SU-DHL-6 (cell line): ENCODE measurements at regions not wholly inside any gene's neighbourhood (a gene's known extent, or its start where the extent isn't known, plus 50 kb on each side); places are given as distances from the start of the nearest gene placed in this dataset.

ENCODE experiments used
- H2AFZ ChIP-seq: fragments of 200-600 bp; sonication (generic); 2 replicates; pipeline ENCODE4 v1.6.1; 2014; ENCODE audit warnings: low read depth, mild to moderate bottlenecking, moderate library complexity, mixed read lengths, antibody characterized with exemption, low read length; ENCODE audit not compliant: severe bottlenecking
- H3F3A ChIP-seq: fragments of 200-600 bp; shearing (Covaris generic); 2 replicates; pipeline ENCODE4 v1.6.0; 2016; ENCODE audit warnings: antibody characterized with exemption, mild to moderate bottlenecking; ENCODE audit not compliant: insufficient read depth
- H3K27ac ChIP-seq: fragments of 200-600 bp; sonication (generic); 2 replicates; pipeline ENCODE4 v1.5.1; 2016; ENCODE audit warnings: low read depth, mild to moderate bottlenecking, low read length, moderate library complexity, mixed read lengths
- H3K27me3 ChIP-seq: fragments of 200-600 bp; sonication (generic), shearing (Covaris generic); 2 replicates; pipeline ENCODE4 v1.6.0; 2014; ENCODE audit warnings: mild to moderate bottlenecking, low read length
- H3K36me3 ChIP-seq: fragments of 200-600 bp; sonication (generic); 2 replicates; pipeline ENCODE4 v1.6.1; 2014; ENCODE audit warnings: mild to moderate bottlenecking, low read length, mixed read lengths
- H3K4me2 ChIP-seq: fragments of 300-600, 200-600 bp; shearing (Covaris generic), sonication (generic); 2 replicates; pipeline ENCODE4 v1.6.0; 2014; ENCODE audit warnings: low read length, low read depth, mild to moderate bottlenecking; ENCODE audit not compliant: poor library complexity, severe bottlenecking
- H3K4me3 ChIP-seq: fragments of 200-600 bp; sonication (generic); 2 replicates; pipeline ENCODE4 v1.5.1; 2014; ENCODE audit warnings: antibody characterized with exemption, low read length, mild to moderate bottlenecking, mixed read lengths; ENCODE audit not compliant: insufficient read depth, poor library complexity, severe bottlenecking
- H3K79me2 ChIP-seq: fragments of 200-600 bp; sonication (generic); 2 replicates; pipeline ENCODE4 v1.6.1; 2014; ENCODE audit warnings: mild to moderate bottlenecking, low read length, moderate library complexity; ENCODE audit not compliant: insufficient read depth
- H3K9ac ChIP-seq: fragments of 200-600 bp; sonication (generic); 2 replicates; pipeline ENCODE4 v1.7.0; 2014; ENCODE audit warnings: mild to moderate bottlenecking, low read length
- H3K9me2 ChIP-seq: fragments of 200-600 bp; sonication (generic); replicated peaks from 2 replicates; pipeline ENCODE4 v1.6.1; 2014; ENCODE audit warnings: low read length; ENCODE audit not compliant: insufficient read depth
- H3K9me3 ChIP-seq: fragments of 200-600 bp; sonication (generic); 2 replicates; pipeline ENCODE4 v1.6.1; 2014; ENCODE audit warnings: low read length, mixed read lengths; ENCODE audit not compliant: insufficient read depth
- H4K20me1 ChIP-seq: fragments of 200-600 bp; sonication (generic); 2 replicates; pipeline ENCODE4 v1.6.1; 2014; ENCODE audit warnings: low read depth, mild to moderate bottlenecking, antibody characterized with exemption, low read length, moderate library complexity, mixed read lengths
- CTCF ChIP-seq: fragments of 200-600 bp; sonication (generic); IDR thresholded peaks from one replicate; pipeline ENCODE4 v1.5.1; 2017; ENCODE audit warnings: antibody characterized with exemption, mild to moderate bottlenecking, low read length, moderate library complexity; ENCODE audit not compliant: insufficient read depth, poor library complexity, severe bottlenecking
- EZH2phosphoT487 ChIP-seq: fragments of 200-600 bp; sonication (generic), shearing (Covaris generic); conservative IDR thresholded peaks from 2 replicates; pipeline ENCODE4 v1.6.1; 2018; ENCODE audit warnings: mild to moderate bottlenecking, antibody characterized with exemption, low read length, moderate library complexity, mixed read lengths

DNA sequence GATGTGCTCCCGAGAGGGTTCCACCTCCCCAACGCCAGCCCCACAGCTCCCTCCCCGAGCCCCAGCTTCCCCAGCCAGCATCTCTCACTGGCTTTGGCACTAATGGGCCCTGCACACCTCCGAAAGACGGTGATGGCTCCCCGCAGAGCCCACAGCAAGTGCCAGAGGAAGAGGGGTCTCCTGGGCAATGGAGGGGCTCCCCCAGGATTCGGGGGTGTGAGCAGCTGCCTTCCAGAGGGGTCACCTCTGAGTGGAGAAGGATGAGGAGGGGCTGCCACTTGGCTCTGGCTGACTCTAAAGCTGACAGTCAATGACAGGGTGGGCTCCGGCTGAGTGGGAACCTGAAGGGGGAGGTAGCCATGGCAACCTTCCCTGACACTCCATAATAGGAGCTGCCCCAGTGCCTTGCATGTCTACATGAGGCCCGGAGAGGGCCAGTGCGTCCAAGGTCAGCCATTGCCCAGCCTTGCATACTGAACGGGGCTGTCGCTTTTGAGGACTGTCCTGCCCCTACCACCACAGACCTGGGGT lies 98.6 kb upstream of the SYT13 start:
- Histone ChIP-seq H3K9ac (no peak overlapping the region), H3K79me2 (no peaks in the 10 kb centered on the region), H3K9me3 (no peaks in the 10 kb centered on the region), H2AFZ (no peak overlapping the region), H3F3A (no peaks in the 10 kb centered on the region), H3K27ac (no peak overlapping the region), H3K4me2 (no peak overlapping the region), H3K36me3 (no peaks in the 10 kb centered on the region), H4K20me1 (no peaks in the 10 kb centered on the region), H3K9me2 (no peaks in the 10 kb centered on the region), H3K27me3 (no peaks in the 10 kb centered on the region), H3K4me3 (no peak overlapping the region)
- TF ChIP-seq CTCF (no peak), EZH2phosphoT487 (no peak)

GRCh38 chr11:45384016-45384415 lies 97.9 kb upstream of the SYT13 start:
- H3K9me2 ChIP-seq, result no peaks in the 10 kb centered on the region
- no peaks in the 10 kb centered on the region for H3K79me2 ChIP-seq
- no peaks in the 10 kb centered on the region for H3K36me3 ChIP-seq
- H4K20me1 ChIP-seq, result no peaks in the 10 kb centered on the region
- TF ChIP-seq EZH2phosphoT487 (no peak), CTCF (no peak)
- H3K9me3 ChIP-seq, result no peaks in the 10 kb centered on the region
- H3K27ac ChIP-seq, result no peak overlapping the region
- H3F3A ChIP-seq, result no peaks in the 10 kb centered on the region
- no peaks in the 10 kb centered on the region for H3K27me3 ChIP-seq
- H3K4me3 ChIP-seq, result no peak overlapping the region
- no peak overlapping the region for H2AFZ ChIP-seq
- no peak overlapping the region for H3K9ac ChIP-seq
- H3K4me2 ChIP-seq, result no peak overlapping the region

GRCh38 chr11:45383224-45383623 lies 97.1 kb upstream of the SYT13 start:
- H3F3A ChIP-seq, result no peaks in the 10 kb centered on the region
- H3K4me3 ChIP-seq, result no peak overlapping the region
- no peak for TF ChIP-seq CTCF
- no peak for TF ChIP-seq EZH2phosphoT487
- no peaks in the 10 kb centered on the region for H3K79me2 ChIP-seq
- no peak overlapping the region for H3K4me2 ChIP-seq
- no peaks in the 10 kb centered on the region for H3K9me2 ChIP-seq
- no peaks in the 10 kb centered on the region for H4K20me1 ChIP-seq
- no peak overlapping the region for H3K27ac ChIP-seq
- H3K36me3 ChIP-seq, result no peaks in the 10 kb centered on the region
- no peak overlapping the region for H3K9ac ChIP-seq
- H3K27me3 ChIP-seq, result no peaks in the 10 kb centered on the region
- no peak overlapping the region for H2AFZ ChIP-seq
- no peaks in the 10 kb centered on the region for H3K9me3 ChIP-seq
